HEK293T (cell line): ENCODE measurements at regions not wholly inside any gene's neighbourhood (a gene's known extent, or its start where the extent isn't known, plus 50 kb on each side); places are given as distances from the start of the nearest gene placed in this dataset.

Source experiments
- CTCF ChIA-PET: fragments of 350-600 bp; formaldehyde crosslinking; extraction: SDS; loops from one replicate; lab custom pipeline; 2021; ENCODE audit warnings: antibody characterized with exemption, inconsistent platforms; lab: Yijun Ruan, JAX
- POLR2A ChIA-PET: fragments of 350-600 bp; formaldehyde crosslinking; extraction: SDS; loops from one replicate; lab custom pipeline; 2020; ENCODE audit warnings: antibody characterized with exemption, inconsistent platforms; lab: Yijun Ruan, JAX
- DNase-seq: peaks from one replicate; pipeline ENCODE4 v3.0.0; 2012; ENCODE audit warnings: mixed read lengths; ENCODE audit errors: extremely low spot score
- ARNT ChIP-seq: fragments of 450-650 bp; IDR thresholded peaks from 2 replicates; pipeline ENCODE4 v1.6.1; 2017; ENCODE audit warnings: mild to moderate bottlenecking
- BHLHE40 ChIP-seq: fragments of 450-650 bp; IDR thresholded peaks from 2 replicates; pipeline ENCODE4 v1.6.1; 2016; ENCODE audit warnings: mild to moderate bottlenecking, moderate library complexity, borderline replicate concordance
- CTBP1 ChIP-seq: fragments of 450-650 bp; IDR thresholded peaks from 2 replicates; pipeline ENCODE4 v1.6.1; 2016; ENCODE audit warnings: borderline replicate concordance
- ELF4 ChIP-seq: fragments of 450-650 bp; IDR thresholded peaks from 2 replicates; pipeline ENCODE4 v1.6.1; 2017; ENCODE audit warnings: antibody characterized with exemption
- FOXA1 ChIP-seq: fragments of 450-650 bp; IDR thresholded peaks from 2 replicates; pipeline ENCODE4 v1.6.1; 2016; ENCODE audit warnings: mild to moderate bottlenecking
- FOXK2 ChIP-seq: fragments of 450-650 bp; IDR thresholded peaks from 2 replicates; pipeline ENCODE4 v1.6.1; 2016; ENCODE audit warnings: mild to moderate bottlenecking
- FOXM1 ChIP-seq: fragments of 450-650 bp; IDR thresholded peaks from 2 replicates; pipeline ENCODE4 v1.6.1; 2017; ENCODE audit warnings: mild to moderate bottlenecking, borderline replicate concordance
- HDGF ChIP-seq: fragments of 450-650 bp; IDR thresholded peaks from 2 replicates; pipeline ENCODE4 v1.6.1; 2017; ENCODE audit warnings: antibody characterized with exemption, borderline replicate concordance
- L3MBTL2 ChIP-seq: fragments of 450-650 bp; conservative IDR thresholded peaks from 2 replicates; pipeline ENCODE4 v1.6.1; 2016; ENCODE audit warnings: mild to moderate bottlenecking
- LEF1 ChIP-seq: fragments of 450-650 bp; IDR thresholded peaks from 2 replicates; pipeline ENCODE4 v1.6.1; 2017; ENCODE audit warnings: mild to moderate bottlenecking, borderline replicate concordance
- NFRKB ChIP-seq: fragments of 450-650 bp; IDR thresholded peaks from 2 replicates; pipeline ENCODE4 v1.6.1; 2016; ENCODE audit warnings: mild to moderate bottlenecking, moderate library complexity
- PKNOX1 ChIP-seq: fragments of 450-650 bp; IDR thresholded peaks from 2 replicates; pipeline ENCODE4 v1.6.1; 2016
- SP1 ChIP-seq: fragments of 450-650 bp; IDR thresholded peaks from 2 replicates; pipeline ENCODE4 v1.6.1; 2017
- SUZ12 ChIP-seq: fragments of 450-650 bp; IDR thresholded peaks from 2 replicates; pipeline ENCODE4 v1.6.1; 2016; ENCODE audit warnings: mild to moderate bottlenecking
- TARDBP ChIP-seq: fragments of 450-650 bp; IDR thresholded peaks from 2 replicates; pipeline ENCODE4 v1.6.1; 2016
- ZNF384 ChIP-seq: fragments of 450-650 bp; IDR thresholded peaks from 2 replicates; pipeline ENCODE4 v1.6.1; 2016

GRCh38 chr4:179465131-179465797, 2023.0 kb upstream of the AGA start:
- no peak for DNase-seq
- POLR2A ChIA-PET: no interaction called here
- TF ChIP-seq ARNT (no peak), ELF4 (no peak), NFRKB (no peak), L3MBTL2 (no peak), FOXA1 (no peak), SUZ12 (no peak), ZNF384 (no peak), PKNOX1 (no peak), SP1 (no peak)
- CTCF ChIA-PET: interaction anchor here (0.7 kb wide), 1 partner anchor 17 kb away, joined by 4 read pairs; no protein-coding TSS in a partner anchor

GRCh38 chr4:179467878-179468277, 2025.6 kb upstream of the AGA start:
- CTCF ChIA-PET: no interaction called here

GRCh38 chr4:179472164-179472563, 2029.9 kb upstream of the AGA start:
- CTCF ChIA-PET: no interaction called here
- TF ChIP-seq ZNF384: no peak
- TF ChIP-seq PKNOX1: no peak
- no peak for TF ChIP-seq LEF1
- no peak for TF ChIP-seq NFRKB
- no peak for TF ChIP-seq FOXM1
- TF ChIP-seq FOXK2: no peak
- no peak for TF ChIP-seq ARNT
- no peak for TF ChIP-seq TARDBP
- no peak for TF ChIP-seq L3MBTL2
- no peak for TF ChIP-seq BHLHE40
- no peak for TF ChIP-seq ELF4
- no peak for TF ChIP-seq HDGF
- TF ChIP-seq SUZ12: no peak
- no peak for TF ChIP-seq CTBP1
- TF ChIP-seq SP1: no peak
- TF ChIP-seq FOXA1: no peak
- no peak for DNase-seq
- POLR2A ChIA-PET: no interaction called here

More at GRCh38 chr4:179467878-179468277, 2025.6 kb upstream of the AGA start:
- POLR2A ChIA-PET: no interaction called here
- no peak for DNase-seq
- TF ChIP-seq FOXA1 (no peak), ARNT (no peak), HDGF (no peak), LEF1 (no peak)

GRCh38 chr4:179478608-179479007, 2036.4 kb upstream of the AGA start:
- TF ChIP-seq PKNOX1: no peak
- no peak for TF ChIP-seq ELF4
- no peak for TF ChIP-seq FOXA1
- ChIA-PET CTCF (no interaction called here), POLR2A (no interaction called here)
- DNase-seq: no peak

GRCh38 chr4:179485781-179486180, 2043.5 kb upstream of the AGA start:
- no peak for DNase-seq
- CTCF ChIA-PET: no interaction called here
- POLR2A ChIA-PET: no interaction called here
- no peak for TF ChIP-seq PKNOX1

- TF ChIP-seq NFRKB (no peak), ELF4 (no peak), HDGF (no peak), PKNOX1 (no peak), SUZ12 (no peak)
- DNase-seq: no peak
- ChIA-PET CTCF (no interaction called here), POLR2A (no interaction called here)
These were observed 2044.5 kb upstream of the AGA start for GRCh38 chr4:179486570-179487335.
